C4-2B (cell line): ENCODE measurements at regions not wholly inside any gene's neighbourhood (a gene's known extent, or its start where the extent isn't known, plus 50 kb on each side); places are given as distances from the start of the nearest gene placed in this dataset.
"Not testable (repeated sequence)": the region's sequence is repeated elsewhere in the genome, so short reads cannot be mapped to it uniquely, and the experiment has no call there.

Experiments
- H3K27ac ChIP-seq: fragments of 450-650 bp; 2 replicates; pipeline ENCODE4 v1.5.1; 2017
- CTCF ChIP-seq: fragments of 450-650 bp; conservative IDR thresholded peaks from 2 replicates; pipeline ENCODE4 v1.5.1; 2017; ENCODE audit warnings: mild to moderate bottlenecking
- ZFX ChIP-seq: fragments of 450-650 bp; IDR thresholded peaks from 2 replicates; pipeline ENCODE4 v1.6.1; 2017

GRCh38 chr10:106033065-106033464, 1131.4 kb downstream of the SORCS1 start:
- TF ChIP-seq CTCF = no peak
- TF ChIP-seq ZFX = no peak
- no peak overlapping the region for H3K27ac ChIP-seq

GRCh38 chr10:106032450-106033002, 1132.0 kb downstream of the SORCS1 start:
- TF ChIP-seq ZFX (no peak), CTCF (no peak)

GRCh38 chr10:106027240-106027639, 1137.3 kb downstream of the SORCS1 start:
- no peak overlapping the region for H3K27ac ChIP-seq
- TF ChIP-seq CTCF (no peak), ZFX (no peak)

More at GRCh38 chr10:106032450-106033002, 1132.0 kb downstream of the SORCS1 start:
- H3K27ac ChIP-seq = no peak overlapping the region

GRCh38 chr10:106025208-106025811, 1139.2 kb downstream of the SORCS1 start:
- no peak overlapping the region for H3K27ac ChIP-seq
- TF ChIP-seq ZFX (no peak), CTCF (no peak)

GRCh38 chr10:106023329-106023728, 1141.2 kb downstream of the SORCS1 start:
- no peak for TF ChIP-seq ZFX
- TF ChIP-seq CTCF = no peak
- no peak overlapping the region for H3K27ac ChIP-seq

- not testable (repeated sequence) for H3K27ac ChIP-seq
Observed at GRCh38 chr10:106019559-106019958, 1144.9 kb downstream of the SORCS1 start.

GRCh38 chr10:106015369-106016199, 1148.9 kb downstream of the SORCS1 start:
- H3K27ac ChIP-seq = not testable (repeated sequence)

GRCh38 chr10:106011250-106011649, 1153.3 kb downstream of the SORCS1 start:
- TF ChIP-seq CTCF (no peak), ZFX (no peak)

More at GRCh38 chr10:106011250-106011649, 1153.3 kb downstream of the SORCS1 start:
- no peak overlapping the region for H3K27ac ChIP-seq
